Lung (tissue), 11 donors: ENCODE measurements at regions not wholly inside any gene's neighbourhood (a gene's known extent, or its start where the extent isn't known, plus 50 kb on each side); places are given as distances from the start of the nearest gene placed in this dataset.

Source experiments
- ATAC-seq: fragments of 200-7000 bp; cut with Tn5 transposase; one replicate; pipeline ENCODE4 v1.9.1; 2020; ENCODE audit warnings: moderate number of reproducible peaks; ENCODE audit not compliant: insufficient read depth, low FRiP score
- DNase-seq, 3 donors: peaks; one replicate each; pipeline ENCODE4 v3.0.0-alpha.2; 2013 to 2017
- H3K27ac ChIP-seq, 2 donors: one replicate each; pipeline ENCODE4 v1.5.1; 2013; ENCODE audit warnings: mild to moderate bottlenecking in 2 of 2, moderate library complexity in 2 of 2, control low read depth in 1 of 2, inconsistent platforms in 1 of 2, low read depth in 1 of 2, low read length in 1 of 2
- H3K27me3 ChIP-seq, 3 donors: one replicate each; pipeline ENCODE4 v1.5.1; 2013; ENCODE audit warnings: low read length in 2 of 3; ENCODE audit not compliant: control insufficient read depth in 3 of 3, insufficient read depth in 3 of 3
- H3K36me3 ChIP-seq, 4 donors: one replicate each; pipeline ENCODE4 v1.5.1; 2013; ENCODE audit warnings: low read length in 4 of 4, mild to moderate bottlenecking in 1 of 4, moderate library complexity in 1 of 4; ENCODE audit not compliant: control insufficient read depth in 4 of 4, insufficient read depth in 4 of 4
- H3K4me1 ChIP-seq, 5 donors: one replicate each; pipeline ENCODE4 v1.5.1; 2013; ENCODE audit warnings: low read length in 5 of 5, mild to moderate bottlenecking in 2 of 5, moderate library complexity in 1 of 5; ENCODE audit not compliant: control insufficient read depth in 5 of 5, insufficient read depth in 5 of 5
- H3K4me3 ChIP-seq: one replicate; pipeline ENCODE4 v1.5.1; 2013; ENCODE audit warnings: mild to moderate bottlenecking, control low read depth, moderate library complexity
- H3K9ac ChIP-seq, 2 donors: one replicate each; pipeline ENCODE4 v1.5.1; 2013; ENCODE audit warnings: low read length in 2 of 2, control low read depth in 1 of 2; ENCODE audit not compliant: insufficient read depth in 1 of 2
- H3K9me3 ChIP-seq, 4 donors: one replicate each; pipeline ENCODE4 v1.5.1; 2013; ENCODE audit warnings: low read length in 3 of 4, mild to moderate bottlenecking in 1 of 4, moderate library complexity in 1 of 4; ENCODE audit not compliant: control insufficient read depth in 4 of 4, insufficient read depth in 3 of 4
- WGBS, 2 donors: extraction: QIAGEN DNeasy Blood & Tissue Kit; methylation state at CpG; one replicate each; pipeline ENCODE4 v1.1.7; 2013; 5-methylcytosine and 5-hydroxymethylcytosine counted together
- TF ChIP-seq, protein P1 (sequence below): IDR thresholded peaks from 2 replicates; pipeline ENCODE4 v1.5.1; 2012; ENCODE audit warnings: mild to moderate bottlenecking; ENCODE audit errors: control extremely low read depth, extremely low read depth
- donor health status: control.
- donor health status: control.
- donor health status: Bipolar disorder and iron deficiency.
- donor health status: healthy.
- donor health status: DM: yes; HTN: yes; CAD: no.

DNA sequence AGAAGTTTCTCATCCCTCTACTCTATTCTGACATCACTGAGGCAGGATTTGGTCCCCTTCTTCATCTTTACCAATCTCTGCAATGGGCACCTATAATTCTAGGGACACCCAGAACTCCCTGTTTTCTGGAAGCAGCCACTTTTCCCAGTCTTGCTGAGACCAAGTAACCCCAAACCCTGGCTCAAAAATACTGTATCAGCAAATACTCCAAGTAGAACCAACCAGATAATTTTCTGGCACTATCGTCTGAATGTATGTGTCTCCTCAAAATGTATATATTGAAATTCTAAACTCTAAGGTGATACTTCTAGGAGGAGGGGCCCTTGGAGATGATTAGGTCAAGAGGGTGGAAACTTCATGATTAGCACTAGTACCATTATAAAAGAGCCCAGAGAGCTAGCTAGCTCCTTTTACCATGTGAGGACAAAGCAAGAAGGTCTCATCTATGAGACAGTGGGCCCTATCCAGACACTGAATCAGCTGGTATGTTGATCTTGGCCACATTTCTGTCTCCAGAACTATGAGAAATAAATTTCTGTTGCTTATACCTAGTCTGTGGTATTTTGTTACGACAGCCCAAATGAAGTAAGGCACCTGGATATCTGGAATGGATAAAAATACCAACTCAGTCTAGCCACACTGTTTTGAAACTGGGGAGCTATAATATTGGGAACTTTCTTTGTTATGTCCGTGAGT, 464.4 kb downstream of the CDH11 start:
- no peaks in the 10 kb centered on the region for H3K36me3 ChIP-seq
- DNase-seq (no peak), ATAC-seq (no peak)
- no peak overlapping the region for H3K27ac ChIP-seq
- H3K9me3 ChIP-seq = no peaks in the 10 kb centered on the region
- peaks cover 0 to 3% (median 0%) of the 10 kb centered on the region in 5 donors for H3K4me1 ChIP-seq
- no peaks in the 10 kb centered on the region for H3K27me3 ChIP-seq
- WGBS, 2 donors = 81 to 86% methylated on average over 3 of the region's 3 CpGs
- TF ChIP-seq, protein P1, sequence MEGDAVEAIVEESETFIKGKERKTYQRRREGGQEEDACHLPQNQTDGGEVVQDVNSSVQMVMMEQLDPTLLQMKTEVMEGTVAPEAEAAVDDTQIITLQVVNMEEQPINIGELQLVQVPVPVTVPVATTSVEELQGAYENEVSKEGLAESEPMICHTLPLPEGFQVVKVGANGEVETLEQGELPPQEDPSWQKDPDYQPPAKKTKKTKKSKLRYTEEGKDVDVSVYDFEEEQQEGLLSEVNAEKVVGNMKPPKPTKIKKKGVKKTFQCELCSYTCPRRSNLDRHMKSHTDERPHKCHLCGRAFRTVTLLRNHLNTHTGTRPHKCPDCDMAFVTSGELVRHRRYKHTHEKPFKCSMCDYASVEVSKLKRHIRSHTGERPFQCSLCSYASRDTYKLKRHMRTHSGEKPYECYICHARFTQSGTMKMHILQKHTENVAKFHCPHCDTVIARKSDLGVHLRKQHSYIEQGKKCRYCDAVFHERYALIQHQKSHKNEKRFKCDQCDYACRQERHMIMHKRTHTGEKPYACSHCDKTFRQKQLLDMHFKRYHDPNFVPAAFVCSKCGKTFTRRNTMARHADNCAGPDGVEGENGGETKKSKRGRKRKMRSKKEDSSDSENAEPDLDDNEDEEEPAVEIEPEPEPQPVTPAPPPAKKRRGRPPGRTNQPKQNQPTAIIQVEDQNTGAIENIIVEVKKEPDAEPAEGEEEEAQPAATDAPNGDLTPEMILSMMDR = no peak
- no peak overlapping the region for H3K9ac ChIP-seq
- no peak overlapping the region for H3K4me3 ChIP-seq

DNA sequence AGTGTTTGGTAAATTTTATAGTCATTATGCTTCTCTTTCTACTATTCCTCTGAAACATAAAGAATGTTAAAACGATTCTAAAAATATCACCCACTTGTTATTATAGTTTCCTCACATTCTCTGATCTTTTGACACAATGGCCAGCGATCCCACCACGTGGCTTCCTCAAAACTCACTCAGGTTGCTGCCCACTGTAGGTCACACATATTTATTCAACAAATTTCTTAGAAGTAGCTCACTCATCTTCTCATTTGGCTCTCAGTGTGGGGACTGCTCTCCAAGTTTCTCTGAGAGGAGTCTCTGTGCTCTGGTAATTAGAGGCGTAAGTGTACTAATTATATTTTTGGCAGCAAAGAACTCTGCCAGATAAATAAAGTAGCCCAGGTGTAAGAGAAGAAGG, 465.4 kb downstream of the CDH11 start:
- Histone ChIP-seq H3K27ac (no peak overlapping the region), H3K4me1 (peaks cover 0 to 3% (median 0%) of the 10 kb centered on the region in 5 donors), H3K9me3 (no peaks in the 10 kb centered on the region), H3K9ac (no peak overlapping the region), H3K36me3 (no peaks in the 10 kb centered on the region), H3K27me3 (no peaks in the 10 kb centered on the region), H3K4me3 (no peak overlapping the region)
- no peak for DNase-seq
- 38 to 49% methylated on average over 4 of the region's 4 CpGs for WGBS, 2 donors
- no peak for ATAC-seq
- TF ChIP-seq, protein P1 = no peak

DNA sequence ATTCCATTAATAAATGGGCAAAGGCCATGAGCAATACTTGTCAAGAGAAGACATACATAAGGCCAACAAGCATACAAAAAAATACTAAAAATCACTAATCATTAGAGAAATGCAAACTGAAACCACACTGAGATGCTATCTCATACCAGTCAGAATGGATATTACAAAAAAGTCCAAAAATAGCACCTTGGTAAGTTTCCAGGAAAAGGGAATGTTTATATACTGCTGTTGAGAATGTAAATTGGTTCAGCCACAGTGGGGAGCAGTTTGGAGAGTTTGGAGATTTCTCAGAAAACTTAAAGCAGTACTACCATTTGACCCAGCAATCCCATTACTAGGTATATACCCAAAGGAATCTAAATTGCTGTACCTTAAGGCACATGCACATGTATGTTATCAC, 467.7 kb downstream of the CDH11 start:
- peak in 2 of 3 donors; percentile 64 to 75 for DNase-seq

More for the DNA sequence above, 467.7 kb downstream of the CDH11 start:
- no peaks in the 10 kb centered on the region for H3K36me3 ChIP-seq
- no peaks in the 10 kb centered on the region for H3K9me3 ChIP-seq
- no peak overlapping the region for H3K9ac ChIP-seq
- no peaks in the 10 kb centered on the region for H3K27me3 ChIP-seq
- no peak overlapping the region for H3K27ac ChIP-seq
- peaks cover 0 to 3% (median 0%) of the 10 kb centered on the region in 5 donors for H3K4me1 ChIP-seq
- ATAC-seq = no peak
- H3K4me3 ChIP-seq = no peak overlapping the region
- TF ChIP-seq, protein P1 = no peak
